ENCODE measurements at regions not wholly inside any gene's neighbourhood (a gene's known extent, or its start where the extent isn't known, plus 50 kb on each side); places are given as distances from the start of the nearest gene placed in this dataset.

DNA sequence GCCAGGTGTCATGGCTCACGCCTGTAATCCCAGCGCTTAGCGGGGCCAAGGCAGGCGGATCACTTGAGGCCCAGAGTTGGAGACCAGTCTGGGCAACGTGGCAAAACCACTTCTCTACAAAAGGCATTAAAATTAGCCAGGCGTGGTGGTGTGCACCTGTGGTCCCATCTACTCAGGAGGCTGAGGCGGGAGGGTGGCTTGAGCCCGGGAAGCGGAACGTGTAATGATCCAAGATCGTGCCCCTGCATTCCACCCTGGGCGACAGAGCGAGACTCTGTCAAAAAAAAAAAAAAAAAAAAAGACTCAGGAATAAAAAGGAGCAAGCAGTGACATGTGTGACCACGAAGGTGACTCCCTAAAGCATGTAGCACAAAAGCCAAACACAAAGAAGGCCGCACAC, 50.1 kb upstream of the SALL3 start:
- intact Hi-C loops (cut with micrococcal nuclease; ENCODE audit: unreplicated experiment) = no loop called here
- ChIA-PET POLR2A (ENCODE audit: low non-redundant PET) (no interaction called here), CTCF (no interaction called here)
- H3K27me3 ChIP-seq (replicated peaks; ENCODE audit: insufficient read depth, low read depth, low read length, poor library complexity) = peaks cover 59% of the 10 kb centered on the region
- BruUV-seq (replicated peaks) = no TSS peak
- no peaks in the 10 kb centered on the region for H3K4me1 ChIP-seq (ENCODE audit: insufficient read depth, low read length, poor library complexity, severe bottlenecking)
- no peak for DNase-seq (ENCODE audit: low spot score)
- no peak for TF ChIP-seq EZH2 (IDR thresholded peaks at IDR 0.05; ENCODE audit: borderline replicate concordance, low read depth, low read length, poor library complexity, severe bottlenecking)
- TF ChIP-seq, protein P1, sequence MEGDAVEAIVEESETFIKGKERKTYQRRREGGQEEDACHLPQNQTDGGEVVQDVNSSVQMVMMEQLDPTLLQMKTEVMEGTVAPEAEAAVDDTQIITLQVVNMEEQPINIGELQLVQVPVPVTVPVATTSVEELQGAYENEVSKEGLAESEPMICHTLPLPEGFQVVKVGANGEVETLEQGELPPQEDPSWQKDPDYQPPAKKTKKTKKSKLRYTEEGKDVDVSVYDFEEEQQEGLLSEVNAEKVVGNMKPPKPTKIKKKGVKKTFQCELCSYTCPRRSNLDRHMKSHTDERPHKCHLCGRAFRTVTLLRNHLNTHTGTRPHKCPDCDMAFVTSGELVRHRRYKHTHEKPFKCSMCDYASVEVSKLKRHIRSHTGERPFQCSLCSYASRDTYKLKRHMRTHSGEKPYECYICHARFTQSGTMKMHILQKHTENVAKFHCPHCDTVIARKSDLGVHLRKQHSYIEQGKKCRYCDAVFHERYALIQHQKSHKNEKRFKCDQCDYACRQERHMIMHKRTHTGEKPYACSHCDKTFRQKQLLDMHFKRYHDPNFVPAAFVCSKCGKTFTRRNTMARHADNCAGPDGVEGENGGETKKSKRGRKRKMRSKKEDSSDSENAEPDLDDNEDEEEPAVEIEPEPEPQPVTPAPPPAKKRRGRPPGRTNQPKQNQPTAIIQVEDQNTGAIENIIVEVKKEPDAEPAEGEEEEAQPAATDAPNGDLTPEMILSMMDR (conservative IDR thresholded peaks at IDR 0.05; ENCODE audit: low read depth, low read length) = no peak
- H3K9me3 ChIP-seq (ENCODE audit: low read depth, low read length, poor library complexity, severe bottlenecking) = no peaks in the 10 kb centered on the region
- H3K36me3 ChIP-seq (ENCODE audit: insufficient read depth, low read length, poor library complexity, severe bottlenecking) = no peaks in the 10 kb centered on the region
- no peak overlapping the region for H3K4me3 ChIP-seq (ENCODE audit: low read depth, low read length, poor library complexity, severe bottlenecking)
- no peak overlapping the region for H3K27ac ChIP-seq (ENCODE audit: low read depth, low read length, poor library complexity, severe bottlenecking)
